ENCODE measurements at regions not wholly inside any gene's neighbourhood (a gene's known extent, or its start where the extent isn't known, plus 50 kb on each side); places are given as distances from the start of the nearest gene placed in this dataset.

GRCh38 chr4:165682611-165683010 is 190.4 kb upstream of the TLL1 start:
- no peak for TF ChIP-seq CTCF (IDR thresholded peaks at IDR 0.05)
- Histone ChIP-seq H3K27me3 (ENCODE audit: low read depth) (no peaks in the 10 kb centered on the region), H3K4me1 (no peaks in the 10 kb centered on the region), H3K9me3 (no peaks in the 10 kb centered on the region), H3K4me3 (no peak overlapping the region), H3K36me3 (no peaks in the 10 kb centered on the region), H3K27ac (no peak overlapping the region)
- ATAC-seq = no peak
- intact Hi-C loops (cut with DNase I) = no loop called here
- DNase-seq = no peak

- H3K9me3 ChIP-seq = no peaks in the 10 kb centered on the region
- ATAC-seq = no peak
- H3K36me3 ChIP-seq = no peaks in the 10 kb centered on the region
- H3K4me3 ChIP-seq = no peak overlapping the region
- no peaks in the 10 kb centered on the region for H3K4me1 ChIP-seq
- H3K27me3 ChIP-seq (ENCODE audit: low read depth) = no peaks in the 10 kb centered on the region
- no peak for TF ChIP-seq CTCF (IDR thresholded peaks at IDR 0.05)
- no peak for DNase-seq
- H3K27ac ChIP-seq = no peak overlapping the region
- intact Hi-C loops (cut with DNase I) = no loop called here
Measured at GRCh38 chr4:165684177-165684805, 188.7 kb upstream of the TLL1 start.

- intact Hi-C loops (cut with DNase I) = no loop called here
- ATAC-seq (no peak), DNase-seq (no peak)
- no peaks in the 10 kb centered on the region for H3K4me1 ChIP-seq
- H3K4me3 ChIP-seq = no peak overlapping the region
- H3K27ac ChIP-seq = no peak overlapping the region
- H3K9me3 ChIP-seq = no peaks in the 10 kb centered on the region
- no peak for TF ChIP-seq CTCF (IDR thresholded peaks at IDR 0.05)
- H3K27me3 ChIP-seq (ENCODE audit: low read depth) = no peaks in the 10 kb centered on the region
- no peaks in the 10 kb centered on the region for H3K36me3 ChIP-seq
Measured at GRCh38 chr4:165686756-165687155, 186.3 kb upstream of the TLL1 start.

GRCh38 chr4:165689159-165689558 is 183.9 kb upstream of the TLL1 start:
- no peaks in the 10 kb centered on the region for H3K27me3 ChIP-seq (ENCODE audit: low read depth)
- H3K27ac ChIP-seq = no peak overlapping the region
- no peak overlapping the region for H3K4me3 ChIP-seq
- DNase-seq (no peak), ATAC-seq (no peak)
- no peaks in the 10 kb centered on the region for H3K9me3 ChIP-seq
- no peaks in the 10 kb centered on the region for H3K36me3 ChIP-seq
- intact Hi-C loops (cut with DNase I) = no loop called here
- TF ChIP-seq CTCF (IDR thresholded peaks at IDR 0.05) = no peak
- H3K4me1 ChIP-seq = no peaks in the 10 kb centered on the region

GRCh38 chr4:165692082-165692481 is 181.0 kb upstream of the TLL1 start:
- DNase-seq = no peak
- Histone ChIP-seq H3K36me3 (no peaks in the 10 kb centered on the region), H3K9me3 (no peaks in the 10 kb centered on the region), H3K4me1 (no peaks in the 10 kb centered on the region), H3K4me3 (no peak overlapping the region), H3K27ac (no peak overlapping the region), H3K27me3 (ENCODE audit: low read depth) (no peaks in the 10 kb centered on the region)
- TF ChIP-seq CTCF (IDR thresholded peaks at IDR 0.05) = no peak
- no peak for ATAC-seq
- intact Hi-C loops (cut with DNase I) = no loop called here

- ATAC-seq (no peak), DNase-seq (no peak)
- no peaks in the 10 kb centered on the region for H3K9me3 ChIP-seq
- no peaks in the 10 kb centered on the region for H3K36me3 ChIP-seq
- no peak for TF ChIP-seq CTCF (IDR thresholded peaks at IDR 0.05)
- H3K27me3 ChIP-seq (ENCODE audit: low read depth) = no peaks in the 10 kb centered on the region
- no peak overlapping the region for H3K4me3 ChIP-seq
- no peaks in the 10 kb centered on the region for H3K4me1 ChIP-seq
- no peak overlapping the region for H3K27ac ChIP-seq
- intact Hi-C loops (cut with DNase I) = no loop called here
Measured at GRCh38 chr4:165698272-165698671, 174.8 kb upstream of the TLL1 start.
